NCI-H524 (cell line): ENCODE measurements at regions not wholly inside any gene's neighbourhood (a gene's known extent, or its start where the extent isn't known, plus 50 kb on each side); places are given as distances from the start of the nearest gene placed in this dataset.

Experiments
- DNase-seq, 2 experiments: peaks; one replicate each; lab custom pipeline; 2025; lab: John Stamatoyannopoulos, UW

DNA sequence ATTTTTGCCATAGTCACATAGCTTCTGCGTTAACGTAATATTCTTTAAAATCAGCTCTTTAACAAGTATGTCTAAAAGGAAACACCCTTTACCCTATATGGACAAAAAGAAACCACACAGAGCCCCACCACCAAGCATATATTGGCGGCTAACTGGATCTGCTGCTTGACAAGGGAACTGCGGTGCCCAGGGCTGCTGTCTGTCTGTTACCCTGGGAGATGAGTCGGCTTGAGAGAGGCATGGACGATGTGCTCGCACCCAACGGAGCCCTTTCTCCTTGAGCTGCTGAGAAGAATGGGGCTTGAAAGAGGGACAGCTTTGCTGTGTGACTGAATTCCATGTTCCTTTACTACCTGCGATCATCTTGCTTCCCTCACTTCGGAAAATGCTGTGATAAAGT is 158.6 kb upstream of the SHB start:
- DNase-seq: peak in 1 of 2 experiments; percentile 49

DNA sequence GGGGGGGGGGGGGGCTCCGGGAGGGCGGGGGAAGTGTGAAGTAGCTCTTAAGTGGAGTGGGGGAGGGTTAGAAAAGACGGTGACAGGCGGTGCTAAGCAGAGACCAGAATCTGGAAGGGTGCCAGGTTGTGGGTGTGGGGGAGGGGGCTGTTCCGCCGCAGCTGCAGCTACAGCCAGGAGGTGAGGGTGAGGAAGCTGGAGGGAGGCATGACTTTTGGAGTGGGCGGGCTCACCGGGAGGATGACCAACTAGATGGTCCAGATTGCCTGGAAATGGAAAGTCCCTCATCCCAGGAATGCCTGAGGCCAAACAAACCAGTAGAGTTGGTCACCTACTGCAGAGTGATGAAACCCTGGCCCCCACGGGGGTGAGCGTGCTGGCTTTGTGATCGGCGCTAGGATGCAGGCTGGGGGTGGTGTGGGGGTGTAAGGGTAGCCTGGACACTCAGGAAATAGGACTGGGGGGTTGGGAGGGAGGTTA is 158.1 kb upstream of the SHB start:
- peak; percentile 89 to 95 for DNase-seq

DNA sequence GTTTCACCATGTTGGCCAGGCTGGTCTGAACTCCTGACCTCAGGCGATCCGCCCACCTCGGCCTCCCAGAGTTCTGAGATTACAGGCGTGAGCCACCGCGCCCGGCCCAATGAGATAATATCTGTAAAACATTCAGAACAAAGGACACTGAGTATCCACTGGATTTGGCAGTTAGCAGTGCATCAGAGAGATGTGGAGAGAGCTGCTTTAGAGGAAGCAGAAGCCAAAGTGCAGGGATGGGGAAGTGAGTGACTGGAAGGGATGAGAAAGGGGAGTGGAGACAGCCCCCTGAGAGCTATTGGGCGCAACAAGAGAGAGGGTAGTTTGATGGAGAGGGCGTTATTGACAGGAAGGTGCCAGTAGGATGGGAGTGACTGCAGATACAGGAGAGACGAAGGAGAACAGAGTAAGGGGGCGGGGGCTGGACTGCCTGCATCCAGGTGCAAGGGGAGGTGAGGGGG is 157.5 kb upstream of the SHB start:
- peak; percentile 64 to 75 for DNase-seq

DNA sequence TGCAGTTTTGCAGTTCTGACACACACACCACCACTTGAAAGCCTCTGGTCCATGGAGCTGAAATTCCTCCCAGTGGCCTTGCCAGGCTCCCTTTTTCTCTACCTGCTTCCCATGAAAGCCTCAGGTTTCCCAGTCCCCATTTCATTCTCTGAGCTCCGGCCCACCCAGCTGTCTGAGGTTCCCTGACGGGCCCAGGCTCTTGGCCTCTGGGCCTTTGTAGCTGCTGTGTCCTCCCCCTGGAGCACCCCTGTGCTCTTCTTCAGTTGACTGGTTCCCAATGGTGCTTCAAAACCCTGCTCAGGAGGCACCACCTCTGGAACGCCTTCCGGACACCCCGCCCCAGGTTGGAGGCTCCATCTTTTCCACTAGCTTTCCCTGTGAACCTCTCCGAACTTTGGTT is 155.9 kb upstream of the SHB start:
- DNase-seq: no peak

DNA sequence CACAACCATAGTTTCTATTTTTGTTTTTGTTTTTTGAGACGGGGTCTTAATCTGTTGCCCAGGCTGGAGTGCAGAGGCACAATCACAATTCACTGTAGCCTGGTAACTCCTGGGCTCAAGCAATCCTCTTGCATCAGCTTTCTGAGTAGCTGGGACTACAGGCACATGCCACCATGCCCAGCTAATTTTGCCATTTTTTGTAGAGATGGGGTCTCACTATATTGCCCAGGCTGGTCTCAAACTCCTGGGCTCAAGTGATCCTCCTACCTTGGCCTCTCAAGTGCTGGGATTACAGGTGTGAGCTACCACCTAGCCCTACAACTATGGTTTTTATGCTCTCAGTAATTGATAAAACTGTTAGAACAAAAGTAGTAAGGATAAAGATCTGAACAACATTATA is 147.5 kb upstream of the SHB start:
- no peak for DNase-seq

DNA sequence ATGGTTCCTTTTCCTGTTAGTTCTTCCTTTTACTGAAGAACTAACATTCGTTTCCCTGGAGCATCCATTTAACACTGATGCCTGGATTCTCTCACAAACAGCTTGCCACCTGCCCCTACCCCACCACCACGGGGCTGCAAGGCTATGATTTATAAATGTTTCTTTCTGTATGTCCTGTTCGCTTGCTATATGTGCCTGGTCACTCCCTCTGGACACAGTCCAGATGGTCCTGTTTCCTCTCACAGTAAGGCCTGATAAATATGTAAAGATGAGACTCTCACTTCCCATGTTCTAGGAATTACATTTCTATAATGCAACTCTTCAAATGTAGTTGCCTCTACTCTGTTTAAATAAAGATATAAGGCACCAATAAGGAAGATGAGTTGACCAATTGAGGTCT is 146.4 kb upstream of the SHB start:
- no peak for DNase-seq

DNA sequence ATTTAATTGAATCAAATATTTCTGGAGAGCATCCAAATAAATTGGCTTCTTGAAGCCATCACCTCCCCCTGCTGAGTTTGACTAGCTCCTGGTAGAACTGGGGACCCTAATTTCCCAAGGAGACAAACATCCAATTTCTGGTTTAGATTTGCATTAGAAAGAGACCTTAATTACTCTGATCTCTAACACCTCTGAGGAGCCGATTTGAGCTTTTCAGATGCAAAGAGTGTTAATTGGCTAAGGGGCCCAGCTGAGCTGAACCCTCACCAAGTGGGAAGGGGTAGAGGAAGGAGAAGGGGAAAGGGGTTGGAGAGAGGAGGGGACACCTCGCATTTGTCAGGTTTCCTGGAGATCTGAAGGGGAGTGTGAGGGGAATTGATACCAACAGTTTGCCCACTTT is 145.4 kb upstream of the SHB start:
- no peak for DNase-seq

DNA sequence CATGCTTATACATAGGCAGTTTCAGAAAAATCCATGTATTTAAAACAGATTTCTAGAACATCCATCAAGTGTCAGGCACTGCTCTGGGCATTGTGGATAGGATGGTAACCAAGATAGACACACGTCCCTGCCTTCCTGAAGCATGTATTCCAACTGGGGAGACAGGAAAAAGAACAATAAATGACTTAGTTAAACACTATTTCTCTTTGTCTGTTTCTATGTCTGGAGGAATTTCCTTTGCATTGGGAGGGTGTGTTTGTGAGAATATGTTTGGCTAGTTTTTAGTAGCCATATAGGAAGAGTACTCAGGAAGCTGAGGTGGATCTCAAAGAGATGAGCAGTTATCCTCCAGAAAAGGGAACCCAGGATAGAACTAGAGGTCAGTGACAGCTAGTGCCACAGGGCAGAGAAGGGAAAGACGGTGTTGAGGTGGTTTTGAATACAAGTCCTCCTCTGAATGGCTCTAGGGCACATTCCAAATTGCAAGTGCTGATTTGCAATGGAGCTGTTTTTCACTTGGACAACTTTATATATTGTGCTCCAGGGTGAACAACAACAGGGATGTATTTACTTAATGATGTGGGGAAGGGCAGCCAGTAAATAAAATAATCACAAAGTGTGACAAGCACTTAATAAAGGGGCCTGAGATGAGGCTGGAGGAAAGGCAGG is 144.7 kb upstream of the SHB start:
- DNase-seq: no peak

DNA sequence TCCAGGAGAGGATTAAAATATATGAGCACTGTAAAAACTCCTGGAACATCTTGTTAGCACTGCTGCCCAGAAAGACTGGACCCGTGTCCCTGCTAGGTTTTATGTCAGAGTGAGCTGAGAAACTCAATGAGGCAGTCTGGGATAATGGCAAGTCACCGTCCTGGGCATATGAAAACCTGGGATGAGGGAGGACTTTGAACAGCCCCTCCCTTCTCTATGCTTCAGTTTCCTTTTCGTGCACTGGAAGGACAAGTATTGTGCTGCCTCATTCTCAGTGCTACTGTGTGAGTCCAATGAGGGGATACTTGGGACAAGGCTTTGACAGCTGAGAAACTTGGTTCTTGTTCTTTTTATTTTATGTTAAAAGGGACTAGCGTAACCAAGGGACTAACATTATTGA is 143.0 kb upstream of the SHB start:
- no peak for DNase-seq

DNA sequence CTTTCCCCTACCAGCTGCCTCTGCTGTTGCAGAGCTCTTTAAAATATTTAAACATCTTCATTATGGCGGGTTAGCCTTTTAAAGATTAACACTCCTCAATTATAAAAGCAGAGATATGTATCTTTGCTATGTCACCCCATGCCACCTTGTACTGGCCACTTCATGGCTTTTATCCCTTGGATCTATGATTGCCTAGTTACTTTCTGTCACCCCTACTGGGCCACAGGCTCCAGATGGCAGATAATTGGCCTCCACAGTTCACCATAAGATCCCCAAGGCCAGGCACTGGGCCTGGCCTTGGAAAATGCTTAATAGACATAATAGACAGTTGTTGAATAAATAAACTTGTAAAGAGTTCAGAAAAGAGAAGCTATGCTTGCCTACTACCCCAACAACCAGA is 142.0 kb upstream of the SHB start:
- peak; percentile 74 to 80 for DNase-seq

DNA sequence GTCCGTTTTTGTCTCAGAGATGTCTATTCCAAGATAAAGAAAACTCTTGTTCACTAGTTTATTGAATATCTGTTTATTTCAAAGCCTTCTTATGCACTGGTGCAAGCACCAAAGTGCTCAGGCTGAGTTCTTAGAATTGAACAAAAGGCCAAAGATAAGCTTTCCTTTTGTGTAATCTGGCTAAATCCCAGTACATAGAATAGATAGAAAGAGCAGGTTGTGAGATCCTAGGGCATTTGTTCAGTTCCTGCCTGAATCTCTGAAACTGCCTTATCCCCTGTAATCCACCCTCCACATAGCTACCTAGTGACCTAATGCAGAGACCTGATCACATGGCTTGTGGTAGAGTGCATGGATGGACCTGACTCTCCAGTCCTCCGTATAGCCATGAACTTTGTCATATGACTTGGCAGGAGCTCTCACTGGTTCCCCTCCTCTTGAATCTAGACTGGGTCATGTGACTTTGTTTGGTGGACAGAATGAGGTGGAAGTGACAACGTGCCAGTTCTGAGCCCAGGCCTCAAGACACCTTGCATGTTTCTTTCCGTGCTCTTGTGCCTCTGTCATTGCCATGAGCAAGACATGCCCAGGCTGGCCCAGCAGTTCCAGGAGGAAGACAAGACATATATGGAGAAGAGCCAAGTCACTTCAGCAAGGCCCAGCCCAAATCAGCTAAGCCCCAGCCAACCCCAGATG is 139.3 kb upstream of the SHB start:
- no peak for DNase-seq

DNA sequence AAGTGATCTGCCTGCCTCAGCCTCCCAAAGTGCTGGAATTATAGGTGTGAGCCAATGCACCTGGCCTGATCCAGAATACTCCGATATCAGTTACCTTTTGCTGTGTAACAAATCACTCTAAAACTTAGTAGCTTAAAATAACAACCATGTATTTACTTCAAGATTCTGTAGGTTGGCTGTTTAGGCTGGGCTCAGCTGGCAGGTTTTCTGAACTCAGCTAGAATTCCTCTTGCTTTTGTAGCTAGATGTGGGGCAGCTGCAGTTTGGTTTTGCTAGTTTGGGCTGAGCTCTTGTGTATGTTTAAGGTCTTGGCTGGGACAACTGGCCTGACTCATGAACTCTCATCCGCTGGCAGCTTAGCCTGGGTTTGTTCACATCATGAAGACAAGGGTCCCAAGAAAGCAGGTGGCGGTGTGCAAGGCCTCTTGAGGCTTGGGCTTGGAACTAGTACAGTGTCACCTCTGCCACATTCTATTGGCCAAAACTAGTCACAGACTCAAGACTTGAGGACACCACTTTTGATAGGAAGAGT is 138.3 kb upstream of the SHB start:
- DNase-seq: no peak

DNA sequence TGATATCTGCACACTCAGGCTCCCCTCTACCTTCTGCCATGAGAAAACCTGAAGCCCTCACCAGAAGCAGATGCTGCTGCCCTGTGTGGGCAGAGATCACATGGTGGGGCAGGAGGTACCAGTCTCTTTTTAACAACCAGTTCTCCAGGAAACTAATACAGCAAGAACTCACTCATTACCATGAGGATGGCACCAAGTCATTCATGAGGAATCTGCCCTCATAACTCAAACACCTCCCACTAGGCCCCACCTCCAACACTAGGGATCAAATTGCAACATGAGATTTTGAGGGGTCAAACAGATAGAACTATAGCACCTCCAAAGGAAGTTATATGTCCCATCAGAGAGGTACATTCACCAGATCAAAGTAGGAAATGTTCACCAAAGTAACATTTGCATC is 136.3 kb upstream of the SHB start:
- no peak for DNase-seq

DNA sequence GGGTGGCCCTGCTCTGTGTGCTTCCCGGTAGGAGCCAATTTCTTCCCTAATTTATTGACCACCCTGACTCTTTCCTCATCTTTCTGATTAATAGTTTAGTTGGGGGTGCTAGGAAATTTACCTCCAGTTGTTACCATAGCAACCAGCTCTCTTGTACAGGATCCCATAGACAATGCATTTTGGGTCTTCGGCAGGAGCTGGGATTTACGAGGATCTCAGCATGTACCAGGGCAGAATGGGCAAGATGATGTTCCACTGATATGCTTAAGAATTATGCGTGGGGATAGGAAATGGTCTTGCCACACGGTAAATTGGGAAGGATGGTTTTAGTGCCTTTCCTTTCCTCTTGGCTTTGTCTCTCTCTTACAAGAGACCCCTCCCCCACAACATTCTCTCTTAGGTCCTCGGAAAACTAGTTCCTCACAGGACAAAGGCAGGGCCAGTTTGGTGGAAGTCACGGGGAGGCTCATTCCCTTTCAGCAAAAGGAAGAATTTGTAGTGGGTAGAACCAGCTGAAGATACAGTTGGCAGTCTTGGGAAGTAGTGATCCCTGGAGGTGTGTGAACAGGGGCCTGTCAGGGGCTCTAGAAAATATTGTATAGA is 133.4 kb upstream of the SHB start:
- no peak for DNase-seq

DNA sequence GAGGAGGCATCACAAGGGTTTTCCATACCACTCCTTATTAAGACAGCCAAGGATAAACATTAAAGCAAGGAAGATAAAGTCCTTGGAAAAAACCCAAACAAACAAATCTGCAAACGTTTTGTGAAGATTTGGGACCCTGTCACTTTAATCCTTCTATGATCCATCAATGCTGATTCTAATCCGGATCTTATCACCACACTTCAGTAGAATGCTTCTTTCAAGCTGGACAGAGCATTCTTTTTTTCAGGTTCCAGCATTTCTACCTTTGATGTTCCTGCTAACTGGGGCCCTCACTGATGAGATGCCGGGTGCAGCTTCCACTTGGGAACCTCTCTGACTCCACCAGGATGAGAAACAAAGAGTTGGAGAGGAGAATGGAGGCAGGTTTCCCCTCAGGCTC is 132.8 kb upstream of the SHB start:
- no peak for DNase-seq

DNA sequence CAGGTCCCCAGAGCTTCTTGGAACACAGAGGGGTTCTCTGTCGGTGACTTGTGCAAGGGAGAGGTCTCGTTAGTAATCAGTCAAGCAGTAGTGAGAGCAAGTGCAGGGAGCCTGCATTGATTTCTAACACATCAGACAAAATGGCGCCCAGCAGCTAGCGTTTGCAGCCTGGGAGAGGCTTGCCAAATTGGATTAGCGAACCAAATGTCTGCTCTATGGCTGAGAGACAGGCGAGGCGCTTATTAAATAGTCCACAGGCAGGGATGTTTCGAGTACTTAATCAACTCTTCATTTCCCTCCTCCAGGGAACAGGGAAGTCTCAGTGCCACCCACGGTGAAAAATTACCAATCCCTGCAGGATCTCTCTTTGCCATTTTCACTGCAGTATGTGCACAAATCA is 131.4 kb upstream of the SHB start:
- DNase-seq: peak; percentile 73 to 90

DNA sequence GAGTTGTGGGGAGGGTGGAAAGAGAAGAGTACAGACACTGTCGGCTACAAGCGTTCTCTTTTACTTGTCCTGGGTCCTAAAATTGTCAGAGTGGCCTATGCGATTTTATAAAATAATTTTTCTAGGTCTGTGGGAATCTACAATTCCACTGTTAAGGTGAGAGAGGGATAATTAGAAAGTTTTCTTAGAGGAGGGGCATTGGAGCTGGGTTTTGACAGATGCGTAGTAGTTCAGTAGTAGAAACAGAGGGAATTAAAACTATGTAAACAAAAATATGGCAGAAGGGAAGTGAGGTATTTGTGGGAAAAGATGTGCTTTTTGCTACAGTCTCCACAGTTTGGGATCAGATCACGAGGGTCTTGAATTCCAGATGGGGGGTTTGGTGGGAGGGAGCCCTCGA is 129.1 kb upstream of the SHB start:
- DNase-seq: no peak

DNA sequence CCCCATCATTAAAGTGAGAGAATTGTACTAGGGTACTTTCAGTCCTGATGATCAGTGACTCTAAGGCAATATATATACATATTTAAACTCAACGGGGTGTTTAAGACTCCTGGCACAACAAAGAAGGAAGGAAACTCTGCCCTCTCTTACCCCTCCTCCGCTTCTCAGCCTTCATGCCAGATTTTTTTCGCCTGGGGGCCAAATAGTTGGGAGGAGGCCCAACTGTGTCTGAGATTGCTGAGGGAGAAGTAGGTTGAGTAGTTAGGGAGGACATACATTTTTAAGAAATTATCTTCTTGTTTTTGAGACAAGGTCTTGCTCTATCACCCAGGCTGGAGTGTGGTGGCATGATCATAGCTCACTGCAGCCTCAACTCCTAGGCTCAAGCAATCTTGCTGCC is 127.7 kb upstream of the SHB start:
- no peak for DNase-seq

DNA sequence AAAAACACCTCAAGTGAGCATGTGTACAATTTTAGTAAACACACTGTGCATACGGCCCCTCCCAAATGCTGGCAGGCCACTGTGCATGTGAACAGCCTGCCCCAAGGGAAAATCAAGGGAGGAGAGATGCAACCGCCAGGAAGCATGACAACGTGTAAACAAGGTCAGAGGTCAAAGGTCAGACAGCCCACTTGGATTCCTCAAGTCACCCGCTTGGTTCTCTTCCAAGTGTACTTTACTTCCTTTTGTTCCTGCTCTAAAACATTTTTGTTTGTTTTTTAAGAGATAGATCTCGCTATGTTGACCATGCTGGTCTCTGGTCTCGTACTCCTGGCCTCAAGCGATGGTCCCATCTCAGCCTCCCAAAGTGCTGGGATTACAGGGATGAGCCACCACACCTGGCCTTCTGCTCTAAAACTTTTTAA is 126.7 kb upstream of the SHB start:
- DNase-seq: no peak

DNA sequence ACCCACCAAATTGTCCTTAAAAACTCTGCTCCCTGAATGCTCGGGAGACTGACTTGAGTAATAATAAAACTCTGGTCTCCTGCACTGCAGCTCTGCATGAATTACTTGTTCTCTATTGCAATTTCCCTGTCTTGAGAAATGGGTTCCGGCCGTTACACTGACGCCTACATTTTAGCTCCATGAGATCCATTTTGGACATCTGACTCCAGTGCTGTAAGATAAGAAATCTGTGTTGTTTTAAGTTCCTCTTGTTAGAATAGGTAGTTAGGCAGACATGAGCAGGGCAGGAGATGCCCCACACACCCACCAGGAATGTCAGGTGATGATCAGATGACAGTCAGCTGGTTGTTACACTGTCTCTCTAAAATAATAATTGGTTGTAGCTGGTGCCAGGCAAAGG is 125.8 kb upstream of the SHB start:
- DNase-seq: no peak

DNA sequence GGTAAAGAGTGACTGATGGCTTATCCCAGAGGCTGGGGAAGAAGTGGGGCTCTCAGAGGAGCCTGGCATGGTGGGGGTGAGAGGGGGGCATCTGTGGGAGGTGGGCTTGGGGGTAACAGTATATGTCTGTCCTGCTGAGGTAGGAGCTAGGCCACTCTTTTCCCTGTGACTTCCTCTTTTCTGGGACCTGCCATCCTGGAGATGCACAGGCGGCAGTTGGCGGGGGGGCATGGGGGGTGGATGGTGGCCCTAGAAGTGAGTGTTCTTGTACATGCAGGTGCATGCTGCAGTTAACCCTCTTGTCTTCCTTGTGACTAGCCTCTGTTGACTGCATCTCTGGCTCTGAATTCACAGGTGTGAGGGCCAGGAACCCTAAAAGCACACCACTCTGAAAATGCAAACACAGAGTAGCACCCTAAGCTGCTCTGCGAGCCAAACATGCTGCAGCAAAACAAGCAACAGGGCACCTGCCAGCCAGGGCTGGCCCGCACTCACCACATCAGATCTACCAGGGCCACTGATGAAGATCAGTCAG is 123.8 kb upstream of the SHB start:
- DNase-seq: no peak

DNA sequence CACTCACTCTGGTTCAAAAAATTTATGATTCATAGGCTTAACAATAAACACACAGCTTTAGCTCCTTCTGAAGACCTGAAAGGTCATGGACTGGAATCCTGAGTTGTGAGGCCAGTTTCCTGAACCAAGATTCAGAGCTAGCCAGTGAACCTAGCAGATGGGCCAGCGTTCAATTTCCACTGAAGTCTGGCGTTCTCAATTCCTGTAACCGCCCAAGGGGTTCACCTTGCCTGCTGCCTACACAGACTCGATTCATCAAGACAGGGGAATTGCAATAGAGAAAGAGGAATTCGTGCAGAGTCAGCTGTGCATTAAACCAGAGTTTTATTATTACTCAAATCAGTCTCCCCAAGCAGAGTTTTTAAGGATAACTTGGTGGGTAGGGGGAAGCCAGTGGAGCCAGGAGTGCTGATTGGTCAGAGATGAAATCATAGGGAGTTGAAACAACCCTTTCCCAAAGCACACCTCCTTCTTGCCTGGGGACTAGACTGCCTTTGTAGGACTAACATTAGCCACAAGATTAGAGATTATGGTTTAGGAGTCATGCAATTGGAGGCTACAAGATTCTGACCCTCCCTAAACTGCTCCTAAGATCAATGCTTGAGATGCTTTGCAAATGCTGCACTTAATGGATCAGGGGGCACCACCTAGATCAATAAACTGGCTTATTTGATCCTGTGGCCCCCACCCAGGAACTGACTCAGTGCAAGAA is 117.5 kb upstream of the SHB start:
- no peak for DNase-seq
